ENCODE measurements at regions not wholly inside any gene's neighbourhood (a gene's known extent, or its start where the extent isn't known, plus 50 kb on each side); places are given as distances from the start of the nearest gene placed in this dataset.
"Not testable (repeated sequence)": the region's sequence is repeated elsewhere in the genome, so short reads cannot be mapped to it uniquely, and the experiment has no call there.

DNA sequence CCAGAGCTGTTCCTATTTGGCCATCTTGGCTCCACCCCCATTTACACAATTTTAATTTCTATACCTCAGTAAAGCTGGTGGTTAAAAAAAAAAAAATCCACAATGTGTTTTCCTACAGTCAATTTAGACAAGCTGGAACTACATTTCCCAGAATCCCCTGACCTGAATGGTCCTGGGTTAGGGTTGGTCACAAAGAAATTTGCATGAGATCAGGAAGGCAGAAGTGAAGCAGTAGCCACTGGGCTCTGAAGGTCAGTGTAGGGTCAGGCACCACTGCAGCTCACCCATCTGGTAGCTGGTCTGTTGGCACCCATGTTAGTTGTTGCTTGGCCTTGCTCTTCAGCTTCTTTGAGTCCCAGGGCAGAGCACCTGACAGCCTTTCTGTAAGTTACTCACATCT, 210.7 kb upstream of the API5 start:
- H3K4me3 ChIP-seq (ENCODE audit: low read depth, low read length): no peak overlapping the region
- no peak for DNase-seq (ENCODE audit: low read depth)

DNA sequence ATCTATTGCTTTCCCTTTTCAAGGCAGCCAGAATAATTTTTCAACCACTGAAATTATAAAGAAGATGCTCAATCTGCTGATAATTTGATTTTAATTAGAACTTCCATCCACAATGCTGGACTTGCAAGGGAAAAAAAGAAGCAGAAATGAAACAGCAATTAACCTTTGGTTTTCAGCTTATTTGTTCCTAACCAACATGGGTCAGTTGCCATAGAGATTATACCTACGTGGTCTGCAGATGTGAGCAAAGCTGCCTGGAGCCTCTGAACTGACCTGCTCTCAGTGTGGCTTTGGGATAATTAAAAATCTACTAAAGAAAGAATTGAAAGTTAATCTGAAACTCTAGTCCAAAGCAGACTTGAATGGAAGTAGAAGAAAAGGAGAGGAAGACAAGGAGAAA, 195.7 kb upstream of the API5 start:
- no peak overlapping the region for H3K4me3 ChIP-seq (ENCODE audit: low read depth, low read length)
- no peak for DNase-seq (ENCODE audit: low read depth)

- DNase-seq (ENCODE audit: low read depth): no peak
- no peak overlapping the region for H3K4me3 ChIP-seq (ENCODE audit: low read depth, low read length)
Measured at GRCh38 chr11:43119275-43119970, 192.4 kb upstream of the API5 start.

- no peak overlapping the region for H3K4me3 ChIP-seq (ENCODE audit: low read depth, low read length)
- no peak for DNase-seq (ENCODE audit: low read depth)
Measured at GRCh38 chr11:43122546-43122945, 189.2 kb upstream of the API5 start.

DNA sequence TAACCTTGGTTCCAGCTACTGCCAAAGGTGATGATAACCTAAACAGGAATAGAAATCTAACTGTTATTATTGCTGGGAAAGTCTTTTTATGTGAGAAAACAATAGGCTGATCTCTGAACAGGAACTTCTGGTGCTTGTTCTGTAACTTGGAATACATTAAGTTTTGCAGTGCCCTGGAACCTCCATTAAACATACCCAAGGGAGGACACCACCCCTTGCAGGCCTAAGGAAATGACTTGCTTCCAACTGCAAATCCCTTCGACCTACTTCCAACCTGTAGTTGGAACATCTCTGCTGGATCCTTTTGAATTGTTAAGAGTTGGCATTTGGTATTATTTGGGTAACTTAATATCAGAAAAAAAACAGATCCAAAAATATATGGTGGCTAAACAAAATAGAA, 188.4 kb upstream of the API5 start:
- no peak overlapping the region for H3K4me3 ChIP-seq (ENCODE audit: low read depth, low read length)
- DNase-seq (ENCODE audit: low read depth): no peak

DNA sequence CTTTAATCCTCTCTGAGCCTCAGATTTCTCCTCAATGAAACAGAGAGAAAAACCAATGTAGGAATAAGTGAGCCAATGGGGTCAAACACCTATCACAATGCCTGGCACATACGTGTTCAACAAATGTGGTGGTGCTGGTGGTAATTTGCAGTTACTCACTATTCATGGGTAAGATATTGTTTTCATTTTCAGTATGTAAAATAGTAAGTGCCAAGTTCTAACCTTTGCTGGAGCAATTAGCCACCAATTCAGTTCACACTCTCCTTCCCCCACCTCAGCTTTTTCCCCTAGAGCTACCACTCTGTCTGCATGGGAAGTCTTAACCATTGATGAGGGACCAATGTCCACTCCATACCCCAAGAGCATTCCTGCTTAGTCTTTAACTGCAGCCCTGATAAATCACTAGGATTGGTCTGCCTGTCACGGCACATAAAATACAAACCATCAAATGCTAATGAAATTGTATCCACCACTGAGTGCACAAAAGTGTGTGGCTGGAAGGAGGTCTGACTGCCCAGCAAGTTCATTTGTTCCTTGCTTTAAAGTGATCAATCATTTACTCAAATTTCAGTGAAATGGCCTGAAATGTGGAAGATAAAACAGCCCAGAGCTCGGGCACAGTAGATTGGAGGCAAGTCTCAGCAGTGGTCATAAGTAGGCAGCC, 187.4 kb upstream of the API5 start:
- DNase-seq (ENCODE audit: low read depth): no peak
- H3K4me3 ChIP-seq (ENCODE audit: low read depth, low read length): no peak overlapping the region

DNA sequence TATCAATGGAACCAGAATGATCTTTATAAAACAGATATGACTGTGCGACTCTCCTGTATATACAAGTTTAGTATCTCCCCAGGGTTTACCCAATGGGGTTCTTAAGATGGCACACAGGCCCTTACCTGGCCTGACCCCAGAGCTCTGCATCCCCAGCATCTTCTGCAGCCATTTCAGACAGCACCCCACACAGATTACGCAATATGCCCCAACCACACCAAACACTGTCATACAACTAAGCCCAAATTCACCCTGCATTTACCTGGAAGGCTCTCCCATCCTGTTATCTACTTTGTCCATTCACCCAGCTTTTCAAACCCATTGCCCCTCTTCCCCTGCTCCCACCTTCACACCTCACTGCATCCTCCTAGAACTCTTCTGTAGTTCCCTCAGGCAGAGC, 182.5 kb upstream of the API5 start:
- DNase-seq (ENCODE audit: low read depth): no peak
- H3K4me3 ChIP-seq (ENCODE audit: low read depth, low read length): no peak overlapping the region

DNA sequence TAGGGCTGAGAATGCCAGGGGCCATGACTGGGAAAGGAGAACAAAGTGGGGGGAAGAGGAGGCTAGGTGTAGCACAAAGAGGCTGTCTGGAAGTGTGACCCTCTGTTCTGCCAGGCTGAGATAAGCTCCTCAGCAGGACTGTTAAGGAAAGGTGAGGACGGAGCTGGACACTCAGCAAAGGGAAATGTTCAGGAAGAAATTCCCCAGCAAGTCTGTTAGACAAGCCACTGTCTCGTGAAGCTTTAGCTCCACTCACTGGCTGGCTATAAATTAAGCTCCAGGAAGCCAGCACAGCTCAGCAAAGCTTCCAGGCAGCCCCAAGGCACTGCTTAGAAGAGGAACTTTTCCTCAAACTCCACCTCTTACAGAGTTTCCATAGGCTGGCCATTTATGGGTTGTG, 181.2 kb upstream of the API5 start:
- DNase-seq (ENCODE audit: low read depth): no peak
- H3K4me3 ChIP-seq (ENCODE audit: low read depth, low read length): no peak overlapping the region

GRCh38 chr11:43135966-43136534, 175.7 kb upstream of the API5 start:
- no peak for DNase-seq (ENCODE audit: low read depth)
- H3K4me3 ChIP-seq (ENCODE audit: low read depth, low read length): no peak overlapping the region

DNA sequence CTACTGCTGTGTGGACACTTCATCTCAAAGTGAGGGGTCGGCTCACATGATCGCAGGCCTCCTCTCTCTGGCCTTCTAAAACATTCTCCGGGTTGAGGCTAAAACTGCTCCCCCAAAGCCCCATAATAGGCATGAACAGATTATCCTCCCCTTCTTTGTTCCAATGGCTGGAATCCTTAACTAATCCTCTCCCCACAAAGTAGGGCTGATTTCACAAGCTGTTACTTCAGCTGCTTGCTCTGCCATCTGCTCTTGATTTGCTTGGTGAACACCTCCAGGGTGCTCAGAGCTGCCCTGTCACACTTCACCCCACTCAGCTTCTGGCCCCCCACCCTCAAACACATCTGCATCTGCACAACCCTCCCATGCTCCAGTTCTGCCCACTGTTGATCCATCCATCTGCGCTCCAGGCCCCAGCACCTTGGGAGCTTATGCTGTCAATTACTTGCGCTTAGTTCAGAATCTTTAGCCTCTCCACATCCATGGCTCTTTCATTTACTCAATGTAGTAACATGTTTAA, 173.1 kb upstream of the API5 start:
- H3K4me3 ChIP-seq (ENCODE audit: low read depth, low read length): no peak overlapping the region
- no peak for DNase-seq (ENCODE audit: low read depth)

DNA sequence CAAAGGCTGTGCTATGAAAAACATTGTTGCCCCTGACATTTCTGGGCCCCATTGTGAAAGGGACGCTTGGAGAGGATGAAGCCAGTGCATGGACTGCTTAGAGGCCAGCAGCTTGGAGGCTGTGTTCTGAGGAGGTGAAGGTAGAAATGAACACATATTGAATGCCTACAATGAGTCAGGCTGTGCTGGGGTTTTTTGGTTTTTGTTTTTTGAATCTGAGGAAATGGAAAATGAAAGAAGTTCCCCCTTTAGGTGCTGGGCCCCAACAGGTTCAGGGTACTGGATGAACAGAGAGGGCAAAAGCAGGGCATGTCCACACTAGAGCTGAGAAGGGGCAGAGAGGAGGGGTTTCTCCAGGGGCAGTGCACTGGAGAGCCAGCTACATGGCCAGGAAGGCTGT, 166.1 kb upstream of the API5 start:
- DNase-seq (ENCODE audit: low read depth): no peak
- H3K4me3 ChIP-seq (ENCODE audit: low read depth, low read length): no peak overlapping the region

- no peak overlapping the region for H3K4me3 ChIP-seq (ENCODE audit: low read depth, low read length)
- DNase-seq (ENCODE audit: low read depth): no peak
Measured at GRCh38 chr11:43150697-43151096, 161.1 kb upstream of the API5 start.

DNA sequence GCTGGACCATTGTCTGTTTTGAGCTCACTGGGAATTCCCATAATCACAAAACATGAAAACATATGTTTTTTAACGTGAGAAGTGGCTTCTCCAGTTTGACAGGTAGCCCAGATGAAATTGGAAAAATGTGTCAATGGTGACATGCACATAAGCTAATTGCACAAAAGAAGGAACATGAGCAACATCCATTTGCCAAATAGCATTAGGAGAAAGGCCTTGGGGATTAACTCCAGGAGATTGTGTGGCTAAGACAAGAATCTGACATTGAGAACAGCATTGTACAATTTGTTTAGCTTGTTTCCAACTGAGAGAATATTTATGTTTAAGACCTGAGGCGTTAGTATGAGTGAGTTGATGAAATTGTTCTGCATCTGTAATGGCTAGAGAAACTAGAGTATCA, 147.0 kb upstream of the API5 start:
- DNase-seq (ENCODE audit: low read depth): no peak
- no peak overlapping the region for H3K4me3 ChIP-seq (ENCODE audit: low read depth, low read length)

DNA sequence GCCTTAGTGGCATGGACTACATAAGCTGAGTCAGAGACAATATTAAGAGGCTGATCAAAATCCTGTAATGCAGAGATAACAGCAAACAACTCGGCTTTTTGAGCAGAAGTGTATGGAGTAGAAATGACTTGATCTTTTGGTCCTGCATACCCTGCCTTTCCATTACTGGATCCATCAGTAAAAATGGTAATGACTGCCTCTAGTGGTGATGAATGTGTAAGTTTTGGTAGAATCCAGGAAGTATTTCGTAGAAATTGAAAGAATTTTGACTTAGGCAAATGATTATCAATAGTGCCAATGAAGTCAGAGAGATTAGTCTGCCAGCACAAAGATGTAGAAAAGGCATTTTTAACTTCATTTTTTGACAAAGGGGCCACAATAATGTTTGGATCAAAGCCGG, 146.4 kb upstream of the API5 start:
- not testable (repeated sequence) for DNase-seq (ENCODE audit: low read depth); H3K4me3 ChIP-seq (ENCODE audit: low read depth, low read length)

GRCh38 chr11:43168241-43168640, 143.6 kb upstream of the API5 start:
- not testable (repeated sequence) for DNase-seq (ENCODE audit: low read depth); H3K4me3 ChIP-seq (ENCODE audit: low read depth, low read length)

- no peak overlapping the region for H3K4me3 ChIP-seq (ENCODE audit: low read depth, low read length)
- DNase-seq (ENCODE audit: low read depth): no peak
Measured at GRCh38 chr11:43172477-43172876, 139.3 kb upstream of the API5 start.

GRCh38 chr11:43177975-43178374, 133.8 kb upstream of the API5 start:
- DNase-seq (ENCODE audit: low read depth): no peak
- H3K4me3 ChIP-seq (ENCODE audit: low read depth, low read length): no peak overlapping the region

- DNase-seq (ENCODE audit: low read depth); H3K4me3 ChIP-seq (ENCODE audit: low read depth, low read length): not testable (repeated sequence)
Measured at GRCh38 chr11:43194459-43194858, 117.3 kb upstream of the API5 start.

DNA sequence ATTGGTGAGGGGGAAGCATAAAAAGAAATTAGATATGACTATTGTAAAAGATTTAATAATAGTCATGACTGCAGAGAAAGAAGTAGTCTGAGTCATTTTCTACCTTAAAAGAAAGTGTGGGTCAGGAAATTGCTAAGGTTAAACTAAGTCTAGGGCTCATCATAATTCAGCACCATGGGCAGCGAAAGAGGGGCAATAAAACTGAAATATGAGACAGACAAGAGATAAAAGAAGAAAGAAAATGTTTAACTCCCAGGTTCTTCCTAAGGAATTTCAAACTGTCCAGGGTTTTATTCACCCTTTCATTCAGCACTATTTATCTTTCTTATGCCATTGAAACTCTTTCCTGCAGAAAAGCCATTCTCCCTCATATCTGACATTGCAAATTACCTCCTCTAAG, 114.4 kb upstream of the API5 start:
- no peak for DNase-seq (ENCODE audit: low read depth)
- no peak overlapping the region for H3K4me3 ChIP-seq (ENCODE audit: low read depth, low read length)

- no peak for DNase-seq (ENCODE audit: low read depth)
- no peak overlapping the region for H3K4me3 ChIP-seq (ENCODE audit: low read depth, low read length)
Measured at GRCh38 chr11:43200031-43200430, 111.8 kb upstream of the API5 start.

- H3K4me3 ChIP-seq (ENCODE audit: low read depth, low read length): no peak overlapping the region
Measured at GRCh38 chr11:43212279-43212678, 99.5 kb upstream of the API5 start.

More at GRCh38 chr11:43212279-43212678, 99.5 kb upstream of the API5 start:
- no peak for DNase-seq (ENCODE audit: low read depth)
